H54 (cell line): ENCODE measurements at regions not wholly inside any gene's neighbourhood (a gene's known extent, or its start where the extent isn't known, plus 50 kb on each side); places are given as distances from the start of the nearest gene placed in this dataset.
"Not testable (repeated sequence)": the region's sequence is repeated elsewhere in the genome, so short reads cannot be mapped to it uniquely, and the experiment has no call there.

Experiments used
- DNase-seq: peaks from one replicate; pipeline ENCODE4 v3.0.0; 2011; ENCODE audit warnings: low spot score, mixed read lengths; ENCODE audit not compliant: insufficient read length
- FAIRE-seq: peaks from 3 replicates; lab custom pipeline; 2011; peaks lifted over from hg19 to GRCh38; lab: Jason Lieb, UNC
- POLR2A ChIP-seq: IDR thresholded peaks from 2 replicates; pipeline ENCODE4 v1.6.1; 2011; ENCODE audit warnings: low read depth, mild to moderate bottlenecking, low read length

- TF ChIP-seq POLR2A, result no peak
- DNase-seq (no peak), FAIRE-seq (no peak)
These were observed 147.1 kb downstream of the GLUL start for GRCh38 chr1:182244451-182244850.

- no peak for TF ChIP-seq POLR2A
- FAIRE-seq (no peak), DNase-seq (no peak)
These were observed 148.9 kb downstream of the GLUL start for GRCh38 chr1:182242641-182243040.

GRCh38 chr1:182240085-182240484, 151.5 kb downstream of the GLUL start:
- TF ChIP-seq POLR2A, result no peak
- DNase-seq (no peak), FAIRE-seq (no peak)

- FAIRE-seq (no peak), DNase-seq (no peak)
- TF ChIP-seq POLR2A, result no peak
These were observed 153.2 kb downstream of the GLUL start for GRCh38 chr1:182238421-182238820.

- DNase-seq (no peak), FAIRE-seq (no peak)
- no peak for TF ChIP-seq POLR2A
These were observed 154.3 kb downstream of the GLUL start for GRCh38 chr1:182237329-182237728.

- no peak for DNase-seq
- no peak for TF ChIP-seq POLR2A
- no peak for FAIRE-seq
These were observed 154.9 kb downstream of the GLUL start for GRCh38 chr1:182236651-182237077.

- DNase-seq (peak; percentile 11), FAIRE-seq (no peak)
- no peak for TF ChIP-seq POLR2A
These were observed 155.5 kb downstream of the GLUL start for GRCh38 chr1:182235952-182236650.

GRCh38 chr1:182235604-182235951, 156.0 kb downstream of the GLUL start:
- no peak for FAIRE-seq
- no peak for DNase-seq
- no peak for TF ChIP-seq POLR2A

GRCh38 chr1:182229921-182230491, 161.6 kb downstream of the GLUL start:
- DNase-seq (no peak), FAIRE-seq (no peak)
- no peak for TF ChIP-seq POLR2A

- DNase-seq, result no peak
- TF ChIP-seq POLR2A, result no peak
- no peak for FAIRE-seq
These were observed 162.1 kb downstream of the GLUL start for GRCh38 chr1:182229451-182229850.

- TF ChIP-seq POLR2A, result no peak
- DNase-seq (no peak), FAIRE-seq (no peak)
These were observed 163.6 kb downstream of the GLUL start for GRCh38 chr1:182227864-182228547.

- FAIRE-seq (no peak), DNase-seq (no peak)
- no peak for TF ChIP-seq POLR2A
These were observed 165.0 kb downstream of the GLUL start for GRCh38 chr1:182226618-182227017.

GRCh38 chr1:182225755-182226154, 164.2 kb upstream of the ZNF648 start:
- not testable (repeated sequence) for DNase-seq, FAIRE-seq

GRCh38 chr1:182221990-182222389, 160.5 kb upstream of the ZNF648 start:
- not testable (repeated sequence) for DNase-seq, FAIRE-seq

- DNase-seq, FAIRE-seq: not testable (repeated sequence)
These were observed 159.9 kb upstream of the ZNF648 start for GRCh38 chr1:182221367-182221766.

- FAIRE-seq, result no peak
These were observed 156.5 kb upstream of the ZNF648 start for GRCh38 chr1:182217967-182218366.

More at GRCh38 chr1:182217967-182218366, 156.5 kb upstream of the ZNF648 start:
- no peak for TF ChIP-seq POLR2A
- no peak for DNase-seq
